Heart left ventricle (tissue), 16 donors: ENCODE measurements at regions not wholly inside any gene's neighbourhood (a gene's known extent, or its start where the extent isn't known, plus 50 kb on each side); places are given as distances from the start of the nearest gene placed in this dataset.

ENCODE experiments used
- ATAC-seq, 4 donors: fragments of 200-7000 bp; cut with Tn5 transposase; one replicate each; pipeline ENCODE4 v1.9.1; 2020 to 2022; ENCODE audit warnings: moderate library complexity in 4 of 4, mild to moderate bottlenecking in 3 of 4, moderate number of reproducible peaks in 1 of 4
- DNase-seq, 5 donors: peaks; one replicate each; pipeline ENCODE4 v3.0.0-alpha.2; 2020
- H3K27ac ChIP-seq, 12 donors: fragments of 200-600 bp; sonication (generic) in 4 of 12; one replicate each; pipeline versions ENCODE4 v1.5.0 to v1.8.0; 2016 to 2022; ENCODE audit warnings: mild to moderate bottlenecking in 2 of 12
- H3K27me3 ChIP-seq, 9 donors: fragments of 200-600 bp; sonication (generic) in 2 of 9; one replicate each; pipeline versions ENCODE4 v1.5.1 to v1.8.0; 2016 to 2022; ENCODE audit warnings: mild to moderate bottlenecking in 3 of 9
- H3K36me3 ChIP-seq, 9 donors: fragments of 200-600 bp; sonication (generic) in 2 of 9; one replicate each; pipeline versions ENCODE4 v1.5.0 to v1.8.0; 2018 to 2022; ENCODE audit warnings: mild to moderate bottlenecking in 2 of 9
- H3K4me1 ChIP-seq, 12 donors: fragments of 200-600 bp; sonication (generic) in 4 of 12; one replicate each; pipeline versions ENCODE4 v1.5.0 to v1.8.0; 2016 to 2022; ENCODE audit warnings: mild to moderate bottlenecking in 3 of 12
- H3K4me3 ChIP-seq, 12 donors: fragments of 200-600 bp; sonication (generic) in 4 of 12; one replicate each; pipeline versions ENCODE4 v1.5.0 to v1.8.0; 2017 to 2022; ENCODE audit warnings: mild to moderate bottlenecking in 9 of 12, moderate library complexity in 4 of 12
- H3K9me3 ChIP-seq, 12 donors: fragments of 200-600 bp; sonication (generic) in 4 of 12; one replicate each; pipeline versions ENCODE4 v1.5.0 to v1.8.0; 2016 to 2022; ENCODE audit warnings: mild to moderate bottlenecking in 1 of 12
- POLR2A ChIP-seq, 2 donors: fragments of 450-650 bp; IDR thresholded peaks; one replicate each; pipeline ENCODE4 v1.6.1; 2017; ENCODE audit warnings: antibody characterized with exemption in 2 of 2, mild to moderate bottlenecking in 2 of 2, moderate library complexity in 2 of 2
- WGBS, 4 donors: extraction: QIAGEN DNeasy Blood & Tissue Kit in 2 of 4; methylation state at CpG; one replicate each; pipeline versions ENCODE4 v1.1.5 to v1.1.7; 2013 to 2018; 5-methylcytosine and 5-hydroxymethylcytosine counted together
- intact Hi-C, 10 donors: fragments of 100-400 bp; cut with DNase I; formaldehyde crosslinking; loops; one replicate each; pipeline versions ENCODE4 v1.11.1 to v1.14.2; 2022
- microRNA-seq, 4 donors: library from miRNA; unstranded; fragments of <30 nt; microRNA quantifications; one replicate each; pipeline versions ENCODE4 to v1.2.0, GENCODE V29; 2017 to 2020
- TF ChIP-seq, protein P1 (sequence below), 12 donors: fragments of 200-600 bp; sonication (generic) in 4 of 12; IDR thresholded peaks; one replicate each; pipeline versions ENCODE4 v1.5.0 to v1.8.0; 2018 to 2022; ENCODE audit warnings: antibody characterized with exemption in 12 of 12, mild to moderate bottlenecking in 5 of 12
- donor health status: ischemic (EF 13 %, LVEDD 7.1; RV severe dilation, severe dysfunction).
- donor health status: healthy with polysubstance abuse.
- donor health status: DM: no; HTN: yes; CAD: no.
- donor health status: DM: no; HTN: no; CAD: no.
- donor health status: ischemic (EF 25% LVEDD 6.9; RV normal size, moderate dysfunction).
- donor health status: ischemic (EF 25% LVEDD 5.7; RV mildly dilated, moderate dysfunction).
- donor health status: healthy.
- donor health status: DM: yes; HTN: yes; CAD: no.
- donor health status: ischemic (EF 35%, LVEDD 5.7; RV mildly dilated, moderate dysfunction).
- donor health status: nonischemic (EF 11% LVEDD 7.7; RV severe dilation, severe dysfunction).
- donor health status: DM: yes; HTN: yes; CAD: no.
- donor health status: PGD.
- donor health status: ischemic (EF 29% LVEDD 5.4; RV normal size, mild dysfunction).
- donor health status: nonischemic (EF 23%, LVEDD 6.1; RV moderate dilation, normal function).

GRCh38 chr3:31481697-31482096, 51.0 kb upstream of the STT3B start:
- DNase-seq (no peak), ATAC-seq (no peak)
- H3K36me3 ChIP-seq = no peaks in the 10 kb centered on the region
- no peak for TF ChIP-seq POLR2A (IDR thresholded peaks at IDR 0.05)
- TF ChIP-seq, protein P1, sequence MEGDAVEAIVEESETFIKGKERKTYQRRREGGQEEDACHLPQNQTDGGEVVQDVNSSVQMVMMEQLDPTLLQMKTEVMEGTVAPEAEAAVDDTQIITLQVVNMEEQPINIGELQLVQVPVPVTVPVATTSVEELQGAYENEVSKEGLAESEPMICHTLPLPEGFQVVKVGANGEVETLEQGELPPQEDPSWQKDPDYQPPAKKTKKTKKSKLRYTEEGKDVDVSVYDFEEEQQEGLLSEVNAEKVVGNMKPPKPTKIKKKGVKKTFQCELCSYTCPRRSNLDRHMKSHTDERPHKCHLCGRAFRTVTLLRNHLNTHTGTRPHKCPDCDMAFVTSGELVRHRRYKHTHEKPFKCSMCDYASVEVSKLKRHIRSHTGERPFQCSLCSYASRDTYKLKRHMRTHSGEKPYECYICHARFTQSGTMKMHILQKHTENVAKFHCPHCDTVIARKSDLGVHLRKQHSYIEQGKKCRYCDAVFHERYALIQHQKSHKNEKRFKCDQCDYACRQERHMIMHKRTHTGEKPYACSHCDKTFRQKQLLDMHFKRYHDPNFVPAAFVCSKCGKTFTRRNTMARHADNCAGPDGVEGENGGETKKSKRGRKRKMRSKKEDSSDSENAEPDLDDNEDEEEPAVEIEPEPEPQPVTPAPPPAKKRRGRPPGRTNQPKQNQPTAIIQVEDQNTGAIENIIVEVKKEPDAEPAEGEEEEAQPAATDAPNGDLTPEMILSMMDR (IDR thresholded peaks at IDR 0.05) = no peak
- H3K27ac ChIP-seq = no peak overlapping the region
- 93 to 100% (median 96%) methylated on average over 3 of the region's 3 CpGs for WGBS, 4 donors
- H3K27me3 ChIP-seq = no peaks in the 10 kb centered on the region
- intact Hi-C loops = no loop called here
- no peak overlapping the region for H3K4me3 ChIP-seq
- peaks cover 0 to 4% (median 0%) of the 10 kb centered on the region in 12 donors for H3K9me3 ChIP-seq
- H3K4me1 ChIP-seq = no peaks in the 10 kb centered on the region

DNA sequence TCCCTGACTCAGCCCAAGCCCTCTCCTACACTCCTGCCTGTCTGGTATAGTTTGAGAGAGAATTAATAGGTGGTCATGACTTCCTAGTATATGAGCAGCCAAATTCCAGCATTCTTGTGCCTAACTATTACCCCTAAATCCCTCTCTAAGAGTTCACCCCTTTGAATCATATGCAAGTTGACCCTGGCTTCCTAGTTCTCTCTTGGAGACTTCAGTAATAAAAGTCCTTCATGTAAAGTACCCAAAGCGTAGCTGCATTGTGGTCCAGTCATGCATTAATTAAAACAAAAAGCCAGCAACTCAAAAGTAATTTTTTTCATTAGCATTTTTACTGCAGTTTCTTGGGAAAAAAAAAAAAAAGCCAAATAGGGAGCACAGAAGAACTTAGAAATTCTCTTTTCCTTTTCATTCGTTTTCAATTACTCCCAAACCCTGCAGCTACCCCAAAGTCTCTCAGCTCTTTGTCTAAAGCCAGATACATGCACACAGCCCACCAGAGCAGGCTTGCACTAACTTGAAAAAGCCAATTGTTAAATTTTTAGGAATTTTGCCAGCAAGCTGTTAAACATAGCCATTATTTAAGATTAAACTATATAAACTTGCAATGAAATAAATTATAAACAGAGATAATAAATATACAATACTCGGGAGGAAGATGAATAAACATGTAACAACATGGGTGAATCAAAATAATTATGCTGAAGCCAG, 50.1 kb upstream of the STT3B start:
- intact Hi-C loops = no loop called here
- TF ChIP-seq, protein P1 (IDR thresholded peaks at IDR 0.05) = no peak
- no peak for TF ChIP-seq POLR2A (IDR thresholded peaks at IDR 0.05)
- Histone ChIP-seq H3K4me3 (no peak overlapping the region), H3K36me3 (no peaks in the 10 kb centered on the region), H3K9me3 (peaks cover 0 to 4% (median 0%) of the 10 kb centered on the region in 12 donors), H3K27ac (no peak overlapping the region), H3K27me3 (no peaks in the 10 kb centered on the region), H3K4me1 (no peaks in the 10 kb centered on the region)
- 81 to 85% (median 83%) methylated on average over 3 of the region's 3 CpGs for WGBS, 4 donors
- no peak for DNase-seq
- ATAC-seq = no peak

Small RNAs in the stretch of these regions (microRNA-seq; reads per million reads assigned to microRNA genes)
- gene MIR466 = 0 to 0.77 (median 0.44) reads per million in 4 donors
